RWPE2 (cell line): ENCODE measurements at regions not wholly inside any gene's neighbourhood (a gene's known extent, or its start where the extent isn't known, plus 50 kb on each side); places are given as distances from the start of the nearest gene placed in this dataset.
A peak's percentile ranks its signal among the peaks of the same experiment; 100 is the strongest.

Source experiments
- ATAC-seq: fragments of 200-7000 bp; cut with Tn5 transposase; 3 replicates; pipeline ENCODE4 v1.9.1; 2021; ENCODE audit warnings: low read depth
- DNase-seq: peaks from one replicate; pipeline ENCODE4 v3.0.0-alpha.2; 2020; ENCODE audit warnings: low spot score
- H3K27ac ChIP-seq: fragments of 450-650 bp; 2 replicates; pipeline ENCODE4 v1.5.1; 2017; ENCODE audit warnings: mild to moderate bottlenecking; ENCODE audit not compliant: poor library complexity, severe bottlenecking
- H3K27me3 ChIP-seq: fragments of 250-450 bp; sonication (Bioruptor Pico); 2 replicates; pipeline ENCODE4 v1.5.1; 2021; ENCODE audit warnings: mild to moderate bottlenecking, moderate library complexity; ENCODE audit not compliant: insufficient read depth, poor library complexity, severe bottlenecking
- H3K36me3 ChIP-seq: fragments of 250-450 bp; sonication (Bioruptor Pico); 2 replicates; pipeline ENCODE4 v1.5.1; 2020; ENCODE audit warnings: low read depth, mild to moderate bottlenecking, moderate library complexity
- H3K4me1 ChIP-seq: fragments of 250-450 bp; sonication (Bioruptor Pico); 2 replicates; pipeline ENCODE4 v1.5.1; 2021; ENCODE audit warnings: mild to moderate bottlenecking, moderate library complexity; ENCODE audit not compliant: insufficient read depth, poor library complexity, severe bottlenecking
- H3K4me3 ChIP-seq: fragments of 250-450 bp; sonication (Bioruptor Pico); 2 replicates; pipeline ENCODE4 v1.5.1; 2021; ENCODE audit warnings: mild to moderate bottlenecking, moderate library complexity; ENCODE audit not compliant: severe bottlenecking
- H3K9me3 ChIP-seq: fragments of 250-450 bp; sonication (Bioruptor Pico); 2 replicates; pipeline ENCODE4 v1.5.1; 2021; ENCODE audit warnings: mild to moderate bottlenecking, moderate library complexity; ENCODE audit not compliant: severe bottlenecking
- TF ChIP-seq, protein P1 (sequence below): fragments of 450-650 bp; IDR thresholded peaks from one replicate; pipeline ENCODE4 v1.5.1; 2017; ENCODE audit warnings: mild to moderate bottlenecking, moderate library complexity; ENCODE audit not compliant: poor library complexity, severe bottlenecking

DNA sequence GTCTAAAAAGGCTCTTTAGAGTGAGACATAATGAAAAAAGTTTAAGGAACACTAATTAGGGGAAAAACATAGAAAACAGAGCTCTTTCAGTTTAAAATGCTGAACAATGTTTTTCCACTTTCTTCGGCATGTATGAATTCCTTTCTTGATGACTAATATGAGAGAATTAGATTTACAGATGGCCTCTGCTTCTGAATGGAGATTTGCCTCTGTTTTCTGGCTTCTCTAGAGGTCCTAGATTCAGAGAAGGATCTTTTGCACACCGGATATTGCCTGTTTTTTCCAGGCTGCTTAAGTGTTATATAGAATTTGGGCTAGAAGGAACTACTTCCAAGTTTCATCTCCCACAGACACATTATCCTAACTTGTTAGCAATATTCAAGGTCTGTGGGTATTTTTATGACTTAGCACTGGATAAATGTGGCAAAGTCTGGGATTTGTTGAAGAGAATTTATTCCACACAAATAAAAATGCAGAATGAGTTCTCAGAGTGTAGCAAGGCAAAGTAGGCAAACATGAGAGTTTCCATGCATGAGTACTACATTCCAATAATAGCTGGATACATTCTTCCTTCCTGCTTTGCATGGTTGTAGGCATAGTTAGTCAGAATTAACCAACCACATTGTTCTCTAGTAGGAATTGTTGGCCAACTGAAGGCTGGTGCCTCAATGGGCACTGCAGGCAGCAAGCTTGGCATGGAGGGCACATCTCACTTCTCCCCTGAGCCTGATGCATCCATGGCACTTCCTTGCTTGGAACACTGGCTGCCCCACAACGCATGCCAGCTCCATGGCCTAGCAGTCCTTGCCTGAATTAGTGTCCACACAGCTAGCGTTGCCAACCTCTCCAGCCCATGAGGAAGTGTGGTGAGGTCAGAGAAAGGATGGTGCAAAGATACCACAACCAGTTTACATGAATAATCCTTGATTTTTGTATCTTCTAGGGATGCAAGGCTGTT lies 224.2 kb downstream of the CLIC5 start:
- peak; percentile 89 for ATAC-seq
- no peak for DNase-seq
- Histone ChIP-seq H3K36me3 (no peaks in the 10 kb centered on the region), H3K27me3 (no peaks in the 10 kb centered on the region), H3K9me3 (no peaks in the 10 kb centered on the region), H3K27ac (no peak overlapping the region), H3K4me3 (no peak overlapping the region), H3K4me1 (peaks cover 7% of the 10 kb centered on the region)
- TF ChIP-seq, protein P1, sequence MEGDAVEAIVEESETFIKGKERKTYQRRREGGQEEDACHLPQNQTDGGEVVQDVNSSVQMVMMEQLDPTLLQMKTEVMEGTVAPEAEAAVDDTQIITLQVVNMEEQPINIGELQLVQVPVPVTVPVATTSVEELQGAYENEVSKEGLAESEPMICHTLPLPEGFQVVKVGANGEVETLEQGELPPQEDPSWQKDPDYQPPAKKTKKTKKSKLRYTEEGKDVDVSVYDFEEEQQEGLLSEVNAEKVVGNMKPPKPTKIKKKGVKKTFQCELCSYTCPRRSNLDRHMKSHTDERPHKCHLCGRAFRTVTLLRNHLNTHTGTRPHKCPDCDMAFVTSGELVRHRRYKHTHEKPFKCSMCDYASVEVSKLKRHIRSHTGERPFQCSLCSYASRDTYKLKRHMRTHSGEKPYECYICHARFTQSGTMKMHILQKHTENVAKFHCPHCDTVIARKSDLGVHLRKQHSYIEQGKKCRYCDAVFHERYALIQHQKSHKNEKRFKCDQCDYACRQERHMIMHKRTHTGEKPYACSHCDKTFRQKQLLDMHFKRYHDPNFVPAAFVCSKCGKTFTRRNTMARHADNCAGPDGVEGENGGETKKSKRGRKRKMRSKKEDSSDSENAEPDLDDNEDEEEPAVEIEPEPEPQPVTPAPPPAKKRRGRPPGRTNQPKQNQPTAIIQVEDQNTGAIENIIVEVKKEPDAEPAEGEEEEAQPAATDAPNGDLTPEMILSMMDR, result no peak

DNA sequence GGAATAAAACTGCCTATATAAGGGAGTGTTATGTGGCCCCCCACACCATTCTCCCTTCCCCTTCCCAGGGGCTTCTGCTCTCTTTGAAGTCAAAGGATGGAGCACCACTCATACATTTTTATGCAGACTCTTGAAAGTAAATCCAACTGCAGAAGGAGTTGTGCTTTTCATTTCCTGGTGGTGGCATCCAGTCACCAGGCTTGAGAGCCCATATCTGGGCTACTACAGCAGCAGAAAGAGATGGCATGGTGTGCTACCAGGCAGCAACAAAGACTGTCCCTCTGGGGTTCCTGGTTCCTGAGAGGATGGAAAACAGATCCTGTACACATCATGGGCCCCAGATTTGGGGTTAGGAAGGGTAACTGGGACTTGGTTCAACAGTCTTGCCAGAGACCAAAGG lies 226.4 kb downstream of the CLIC5 start:
- no peak for DNase-seq

DNA sequence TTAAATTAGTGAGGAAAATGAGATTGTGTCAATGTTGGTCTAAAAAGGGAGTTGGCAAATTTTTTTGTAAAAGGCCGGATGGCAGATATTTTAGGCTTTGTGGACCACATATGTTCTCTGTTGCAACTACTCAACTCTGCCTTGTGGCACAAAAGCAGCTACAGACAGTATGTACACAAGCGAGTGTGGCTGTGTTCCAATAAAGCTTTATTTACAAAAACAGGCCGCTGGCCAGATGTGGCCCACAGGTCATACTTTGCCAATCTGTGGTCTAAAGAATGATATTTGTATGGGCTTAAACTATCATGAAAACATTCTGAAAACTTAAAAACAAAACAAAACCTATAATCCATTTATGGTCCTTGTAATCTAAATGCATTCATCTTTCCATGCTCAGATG lies 228.3 kb downstream of the CLIC5 start:
- H3K9me3 ChIP-seq, result no peaks in the 10 kb centered on the region
- H3K4me1 ChIP-seq, result peaks cover 23% of the 10 kb centered on the region
- no peak for ATAC-seq
- H3K4me3 ChIP-seq, result no peak overlapping the region
- H3K27ac ChIP-seq, result no peak overlapping the region
- H3K27me3 ChIP-seq, result no peaks in the 10 kb centered on the region
- TF ChIP-seq, protein P1, result no peak
- no peaks in the 10 kb centered on the region for H3K36me3 ChIP-seq
- no peak for DNase-seq

More for the DNA sequence above, 226.4 kb downstream of the CLIC5 start:
- H3K9me3 ChIP-seq, result no peaks in the 10 kb centered on the region
- H3K27ac ChIP-seq, result no peak overlapping the region
- TF ChIP-seq, protein P1, result no peak
- no peak overlapping the region for H3K4me3 ChIP-seq
- H3K4me1 ChIP-seq, result peaks cover 7% of the 10 kb centered on the region
- no peak for ATAC-seq
- H3K36me3 ChIP-seq, result no peaks in the 10 kb centered on the region
- no peaks in the 10 kb centered on the region for H3K27me3 ChIP-seq

DNA sequence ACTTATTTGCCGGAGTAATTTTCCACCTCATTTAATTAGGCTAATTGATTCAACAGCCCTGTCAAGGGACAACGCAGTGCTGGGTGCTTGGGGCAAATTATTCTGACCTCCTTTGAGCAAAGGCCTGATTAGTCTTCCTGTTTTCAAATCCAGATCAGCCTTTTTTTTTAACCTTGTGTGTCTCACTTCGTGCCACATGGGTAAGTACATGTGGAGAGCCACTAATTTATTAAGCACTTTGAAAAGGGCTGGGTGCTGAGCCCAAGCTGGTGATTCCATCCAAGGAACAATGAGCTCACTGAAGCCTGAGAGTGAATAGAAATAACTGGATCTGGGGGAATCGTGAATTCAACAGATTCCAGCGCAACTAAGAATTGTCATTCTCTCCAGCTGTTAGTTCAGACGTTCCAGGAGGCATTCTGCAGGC lies 229.3 kb downstream of the CLIC5 start:
- no peak overlapping the region for H3K4me3 ChIP-seq
- DNase-seq, result no peak
- TF ChIP-seq, protein P1, result no peak

DNA sequence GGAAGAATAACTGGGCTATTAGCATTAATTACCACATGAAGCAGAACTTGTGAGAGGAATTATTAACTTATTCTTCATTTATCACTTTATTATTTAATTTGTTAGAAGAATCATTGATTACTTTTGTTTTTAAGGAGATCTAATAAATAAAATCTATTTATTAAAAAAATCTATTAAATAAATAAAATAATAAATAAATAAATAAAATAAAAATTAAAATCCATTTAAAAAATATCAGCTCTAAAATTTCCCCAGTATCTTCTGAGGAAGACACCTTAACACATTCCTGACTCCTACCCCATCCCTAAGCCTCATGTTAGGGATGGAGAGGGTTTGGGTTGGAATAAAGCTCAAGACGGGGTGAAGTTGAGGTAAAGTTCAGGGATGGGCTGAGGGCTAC lies 231.4 kb downstream of the CLIC5 start:
- Histone ChIP-seq H3K27me3 (no peaks in the 10 kb centered on the region), H3K36me3 (no peaks in the 10 kb centered on the region), H3K4me1 (peaks cover 16% of the 10 kb centered on the region), H3K9me3 (no peaks in the 10 kb centered on the region), H3K4me3 (no peak overlapping the region), H3K27ac (peak overlapping the region; percentile 60)
- no peak for DNase-seq
- no peak for ATAC-seq
- TF ChIP-seq, protein P1, result no peak

More for the DNA sequence above, 229.3 kb downstream of the CLIC5 start:
- Histone ChIP-seq H3K36me3 (no peaks in the 10 kb centered on the region), H3K27me3 (no peaks in the 10 kb centered on the region), H3K9me3 (no peaks in the 10 kb centered on the region), H3K27ac (no peak overlapping the region), H3K4me1 (peaks cover 22% of the 10 kb centered on the region)
- no peak for ATAC-seq
